Esophagus squamous epithelium (tissue), 4 donors: ENCODE measurements at regions not wholly inside any gene's neighbourhood (a gene's known extent, or its start where the extent isn't known, plus 50 kb on each side); places are given as distances from the start of the nearest gene placed in this dataset.

Experiments used
- POLR2A ChIP-seq, 4 donors: fragments of 450-650 bp; IDR thresholded peaks; one replicate each; pipeline ENCODE4 v1.6.1; 2017; ENCODE audit warnings: antibody characterized with exemption in 4 of 4, mild to moderate bottlenecking in 4 of 4, moderate library complexity in 3 of 4
- TF ChIP-seq, protein P1 (sequence below), 6 experiments: fragments of 450-650 bp in 4 of 6; fragments of 200-600 bp in 2 of 6; sonication (generic) in 2 of 6; IDR thresholded peaks; one replicate each; pipeline ENCODE4 v1.5.1; 2016 to 2019; ENCODE audit warnings: antibody characterized with exemption in 6 of 6, mild to moderate bottlenecking in 4 of 6, moderate library complexity in 4 of 6

- TF ChIP-seq, protein P1, sequence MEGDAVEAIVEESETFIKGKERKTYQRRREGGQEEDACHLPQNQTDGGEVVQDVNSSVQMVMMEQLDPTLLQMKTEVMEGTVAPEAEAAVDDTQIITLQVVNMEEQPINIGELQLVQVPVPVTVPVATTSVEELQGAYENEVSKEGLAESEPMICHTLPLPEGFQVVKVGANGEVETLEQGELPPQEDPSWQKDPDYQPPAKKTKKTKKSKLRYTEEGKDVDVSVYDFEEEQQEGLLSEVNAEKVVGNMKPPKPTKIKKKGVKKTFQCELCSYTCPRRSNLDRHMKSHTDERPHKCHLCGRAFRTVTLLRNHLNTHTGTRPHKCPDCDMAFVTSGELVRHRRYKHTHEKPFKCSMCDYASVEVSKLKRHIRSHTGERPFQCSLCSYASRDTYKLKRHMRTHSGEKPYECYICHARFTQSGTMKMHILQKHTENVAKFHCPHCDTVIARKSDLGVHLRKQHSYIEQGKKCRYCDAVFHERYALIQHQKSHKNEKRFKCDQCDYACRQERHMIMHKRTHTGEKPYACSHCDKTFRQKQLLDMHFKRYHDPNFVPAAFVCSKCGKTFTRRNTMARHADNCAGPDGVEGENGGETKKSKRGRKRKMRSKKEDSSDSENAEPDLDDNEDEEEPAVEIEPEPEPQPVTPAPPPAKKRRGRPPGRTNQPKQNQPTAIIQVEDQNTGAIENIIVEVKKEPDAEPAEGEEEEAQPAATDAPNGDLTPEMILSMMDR (IDR thresholded peaks at IDR 0.05) = no peak
- TF ChIP-seq POLR2A (IDR thresholded peaks at IDR 0.05) = no peak
Measured at GRCh38 chr6:115370202-115370601, 690.5 kb downstream of the FRK start.
